ENCODE measurements at regions not wholly inside any gene's neighbourhood (a gene's known extent, or its start where the extent isn't known, plus 50 kb on each side); places are given as distances from the start of the nearest gene placed in this dataset.

- TF ChIP-seq MXD3 (CRISPR knock-in tag; IDR thresholded peaks at IDR 0.05), result 0 out of 2 replicates have a peak, but pooled peaks have one; percentile 77
- TF ChIP-seq IRF2 (CRISPR knock-in tag; IDR thresholded peaks at IDR 0.05), result peak; percentile 95
- TF ChIP-seq MED8 (CRISPR knock-in tag; IDR thresholded peaks at IDR 0.05; ENCODE audit: insufficient replicate concordance), result no peak
- 0 out of 2 replicates have a peak, but pooled peaks have one; percentile 61 for TF ChIP-seq ZNF710 (CRISPR knock-in tag; IDR thresholded peaks at IDR 0.05; ENCODE audit: borderline replicate concordance)
- peak; percentile 45 for TF ChIP-seq FOSL2 (CRISPR knock-in tag; IDR thresholded peaks at IDR 0.05)
- peak; percentile 33; the same call in 1 of the 2 replicates for TF ChIP-seq MIER2 (CRISPR knock-in tag; IDR thresholded peaks at IDR 0.05)
- TF ChIP-seq MIER3 (CRISPR knock-in tag; IDR thresholded peaks at IDR 0.05; ENCODE audit: borderline replicate concordance), result peak; percentile 72; the same call in 1 of the 2 replicates
- TF ChIP-seq SALL1 (CRISPR knock-in tag; IDR thresholded peaks at IDR 0.05), result peak; percentile 82
- TF ChIP-seq ZNF12 (CRISPR knock-in tag; IDR thresholded peaks at IDR 0.05), result peak; percentile 19; the same call in 1 of the 2 replicates
- TF ChIP-seq TAF1 (CRISPR knock-in tag; IDR thresholded peaks at IDR 0.05), result peak; percentile 37; the same call in 1 of the 2 replicates
- TF ChIP-seq ZNF788 (CRISPR knock-in tag; IDR thresholded peaks at IDR 0.05; ENCODE audit: borderline replicate concordance), result peak; percentile 85; the same call in 1 of the 2 replicates
- TF ChIP-seq HIVEP1 (CRISPR knock-in tag; IDR thresholded peaks at IDR 0.05), result peak; percentile 47; the same call in 1 of the 2 replicates
- TF ChIP-seq HMGXB4 (CRISPR knock-in tag; IDR thresholded peaks at IDR 0.05; ENCODE audit: borderline replicate concordance in 1 of 2, low read depth in 1 of 2), result 0 out of 4 replicates have a peak, but pooled peaks of 1 of the 2 experiments have one; percentile 23
- peak; percentile 82; the same call in 1 of the 2 replicates for TF ChIP-seq AHR (CRISPR knock-in tag; IDR thresholded peaks at IDR 0.05)
- no peak for TF ChIP-seq TSC22D2 (CRISPR knock-in tag; IDR thresholded peaks at IDR 0.05; ENCODE audit: borderline replicate concordance)
- peak; percentile 75 for TF ChIP-seq TEAD3 (CRISPR knock-in tag; optimal IDR thresholded peaks at IDR 0.05; ENCODE audit: borderline replicate concordance)
- TF ChIP-seq CBFB (CRISPR knock-in tag; IDR thresholded peaks at IDR 0.05), result 0 out of 2 replicates have a peak, but pooled peaks have one; percentile 48
- 0 out of 2 replicates have a peak, but pooled peaks have one; percentile 9 for TF ChIP-seq FOXO1 (CRISPR knock-in tag; IDR thresholded peaks at IDR 0.05)
- TF ChIP-seq ERF (CRISPR knock-in tag; IDR thresholded peaks at IDR 0.05), result peak; percentile 90
- peak; percentile 46; the same call in 1 of the 2 replicates for TF ChIP-seq SP4 (CRISPR knock-in tag; IDR thresholded peaks at IDR 0.05)
- peak; percentile 75; the same call in 1 of the 2 replicates for TF ChIP-seq SMAD1 (CRISPR knock-in tag; IDR thresholded peaks at IDR 0.05; ENCODE audit: borderline replicate concordance, low read depth)
- TF ChIP-seq ZNF747 (CRISPR knock-in tag; IDR thresholded peaks at IDR 0.05; ENCODE audit: borderline replicate concordance), result no peak
- peak; percentile 62; the same call in 1 of the 2 replicates for TF ChIP-seq PPARG (CRISPR knock-in tag; conservative IDR thresholded peaks at IDR 0.05)
- peak; percentile 66; the same call in 1 of the 2 replicates for TF ChIP-seq ZMYM4 (CRISPR knock-in tag; IDR thresholded peaks at IDR 0.05)
- peak; percentile 62; the same call in 1 of the 2 replicates for TF ChIP-seq ZNF225 (CRISPR knock-in tag; IDR thresholded peaks at IDR 0.05)
- no peak for TF ChIP-seq ZNF672 (CRISPR knock-in tag; IDR thresholded peaks at IDR 0.05)
- TF ChIP-seq ZNF30 (CRISPR knock-in tag; IDR thresholded peaks at IDR 0.05), result no peak
- TF ChIP-seq ATRX (CRISPR knock-in tag; IDR thresholded peaks at IDR 0.05; ENCODE audit: borderline replicate concordance), result no peak
Observed at GRCh38 chr20:17854307-17854903, 114.2 kb downstream of the SNX5 start (continued).

All from HepG2 (cell line).